Lung (tissue), 11 donors: ENCODE measurements at regions not wholly inside any gene's neighbourhood (a gene's known extent, or its start where the extent isn't known, plus 50 kb on each side); places are given as distances from the start of the nearest gene placed in this dataset.
"Not testable (repeated sequence)": the region's sequence is repeated elsewhere in the genome, so short reads cannot be mapped to it uniquely, and the experiment has no call there.

ENCODE experiments used
- ATAC-seq: fragments of 200-7000 bp; cut with Tn5 transposase; one replicate; pipeline ENCODE4 v1.9.1; 2020; ENCODE audit warnings: moderate number of reproducible peaks; ENCODE audit not compliant: insufficient read depth, low FRiP score
- DNase-seq, 3 donors: peaks; one replicate each; pipeline ENCODE4 v3.0.0-alpha.2; 2013 to 2017
- H3K27ac ChIP-seq, 2 donors: one replicate each; pipeline ENCODE4 v1.5.1; 2013; ENCODE audit warnings: mild to moderate bottlenecking in 2 of 2, moderate library complexity in 2 of 2, control low read depth in 1 of 2, inconsistent platforms in 1 of 2, low read depth in 1 of 2, low read length in 1 of 2
- H3K27me3 ChIP-seq, 3 donors: one replicate each; pipeline ENCODE4 v1.5.1; 2013; ENCODE audit warnings: low read length in 2 of 3; ENCODE audit not compliant: control insufficient read depth in 3 of 3, insufficient read depth in 3 of 3
- H3K36me3 ChIP-seq, 4 donors: one replicate each; pipeline ENCODE4 v1.5.1; 2013; ENCODE audit warnings: low read length in 4 of 4, mild to moderate bottlenecking in 1 of 4, moderate library complexity in 1 of 4; ENCODE audit not compliant: control insufficient read depth in 4 of 4, insufficient read depth in 4 of 4
- H3K4me1 ChIP-seq, 5 donors: one replicate each; pipeline ENCODE4 v1.5.1; 2013; ENCODE audit warnings: low read length in 5 of 5, mild to moderate bottlenecking in 2 of 5, moderate library complexity in 1 of 5; ENCODE audit not compliant: control insufficient read depth in 5 of 5, insufficient read depth in 5 of 5
- H3K4me3 ChIP-seq: one replicate; pipeline ENCODE4 v1.5.1; 2013; ENCODE audit warnings: mild to moderate bottlenecking, control low read depth, moderate library complexity
- H3K9ac ChIP-seq, 2 donors: one replicate each; pipeline ENCODE4 v1.5.1; 2013; ENCODE audit warnings: low read length in 2 of 2, control low read depth in 1 of 2; ENCODE audit not compliant: insufficient read depth in 1 of 2
- H3K9me3 ChIP-seq, 4 donors: one replicate each; pipeline ENCODE4 v1.5.1; 2013; ENCODE audit warnings: low read length in 3 of 4, mild to moderate bottlenecking in 1 of 4, moderate library complexity in 1 of 4; ENCODE audit not compliant: control insufficient read depth in 4 of 4, insufficient read depth in 3 of 4
- WGBS, 2 donors: extraction: QIAGEN DNeasy Blood & Tissue Kit; methylation state at CpG; one replicate each; pipeline ENCODE4 v1.1.7; 2013; 5-methylcytosine and 5-hydroxymethylcytosine counted together
- TF ChIP-seq, protein P1 (sequence below): IDR thresholded peaks from 2 replicates; pipeline ENCODE4 v1.5.1; 2012; ENCODE audit warnings: mild to moderate bottlenecking; ENCODE audit errors: control extremely low read depth, extremely low read depth
- donor health status: control.
- donor health status: control.
- donor health status: Bipolar disorder and iron deficiency.
- donor health status: healthy.
- donor health status: DM: yes; HTN: yes; CAD: no.

GRCh38 chr1:181969902-181970301 is 91.6 kb downstream of the ZNF648 start:
- no peaks in the 10 kb centered on the region for H3K4me1 ChIP-seq
- peaks cover 0 to 6% (median 0%) of the 10 kb centered on the region in 4 donors for H3K9me3 ChIP-seq
- H3K27me3 ChIP-seq, result no peaks in the 10 kb centered on the region
- TF ChIP-seq, protein P1, sequence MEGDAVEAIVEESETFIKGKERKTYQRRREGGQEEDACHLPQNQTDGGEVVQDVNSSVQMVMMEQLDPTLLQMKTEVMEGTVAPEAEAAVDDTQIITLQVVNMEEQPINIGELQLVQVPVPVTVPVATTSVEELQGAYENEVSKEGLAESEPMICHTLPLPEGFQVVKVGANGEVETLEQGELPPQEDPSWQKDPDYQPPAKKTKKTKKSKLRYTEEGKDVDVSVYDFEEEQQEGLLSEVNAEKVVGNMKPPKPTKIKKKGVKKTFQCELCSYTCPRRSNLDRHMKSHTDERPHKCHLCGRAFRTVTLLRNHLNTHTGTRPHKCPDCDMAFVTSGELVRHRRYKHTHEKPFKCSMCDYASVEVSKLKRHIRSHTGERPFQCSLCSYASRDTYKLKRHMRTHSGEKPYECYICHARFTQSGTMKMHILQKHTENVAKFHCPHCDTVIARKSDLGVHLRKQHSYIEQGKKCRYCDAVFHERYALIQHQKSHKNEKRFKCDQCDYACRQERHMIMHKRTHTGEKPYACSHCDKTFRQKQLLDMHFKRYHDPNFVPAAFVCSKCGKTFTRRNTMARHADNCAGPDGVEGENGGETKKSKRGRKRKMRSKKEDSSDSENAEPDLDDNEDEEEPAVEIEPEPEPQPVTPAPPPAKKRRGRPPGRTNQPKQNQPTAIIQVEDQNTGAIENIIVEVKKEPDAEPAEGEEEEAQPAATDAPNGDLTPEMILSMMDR, result no peak
- H3K36me3 ChIP-seq, result no peaks in the 10 kb centered on the region
- DNase-seq (no peak), ATAC-seq (no peak)
- WGBS, 2 donors, result 66 to 69% methylated on average over 2 of the region's 2 CpGs
- H3K9ac ChIP-seq, result no peak overlapping the region
- H3K27ac ChIP-seq, result no peak overlapping the region
- H3K4me3 ChIP-seq, result no peak overlapping the region

- H3K36me3 ChIP-seq, H3K27me3 ChIP-seq, H3K9ac ChIP-seq, H3K4me3 ChIP-seq, H3K4me1 ChIP-seq, ATAC-seq, H3K27ac ChIP-seq, DNase-seq, H3K9me3 ChIP-seq: not testable (repeated sequence)
- WGBS, 2 donors, result 90 to 97% methylated on average over 8 to 11 of the region's 11 CpGs
These were observed 106.8 kb downstream of the ZNF648 start for GRCh38 chr1:181954696-181955095.

DNA sequence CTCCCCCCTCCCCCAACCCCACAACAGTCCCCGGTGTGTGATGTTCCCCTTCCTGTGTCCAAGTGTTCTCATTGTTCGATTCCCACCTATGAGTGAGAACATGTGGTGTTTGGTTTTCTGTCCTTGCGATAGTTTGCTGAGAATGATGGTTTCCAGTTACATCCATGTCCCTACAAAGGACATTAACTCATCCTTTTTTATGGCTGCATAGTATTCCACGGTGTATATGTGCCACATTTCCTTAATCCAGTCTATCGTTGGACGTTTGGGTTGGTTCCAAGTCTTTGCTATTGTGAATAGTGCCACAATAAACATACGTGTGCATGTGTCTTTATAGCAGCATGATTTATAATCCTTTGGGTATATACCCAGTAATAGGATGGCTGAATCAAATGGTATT is 107.3 kb downstream of the ZNF648 start:
- not testable (repeated sequence) for H3K4me3 ChIP-seq, H3K27ac ChIP-seq, H3K36me3 ChIP-seq, H3K9ac ChIP-seq, DNase-seq, H3K4me1 ChIP-seq, ATAC-seq, H3K9me3 ChIP-seq, H3K27me3 ChIP-seq
- WGBS, 2 donors, result 82 to 95% methylated on average over 7 of the region's 7 CpGs

DNA sequence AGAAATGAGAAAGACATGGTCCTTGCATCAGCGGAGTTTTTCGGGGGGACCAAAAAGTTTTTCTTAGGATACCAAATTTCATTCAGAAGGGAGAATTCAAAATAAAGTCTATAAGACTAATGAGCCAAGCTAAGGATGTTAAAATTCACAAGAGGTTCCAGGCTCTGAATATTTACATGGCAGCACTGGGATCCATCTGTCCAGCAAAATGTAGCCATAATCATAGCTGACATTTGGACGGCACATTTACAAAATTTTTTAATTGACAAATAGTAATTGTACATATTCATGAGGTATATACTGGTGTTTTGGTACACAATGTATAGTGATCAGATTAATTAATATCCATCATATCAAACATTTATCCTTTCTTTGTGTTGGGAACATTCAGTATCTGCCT is 107.9 kb downstream of the ZNF648 start:
- Histone ChIP-seq H3K9ac (no peak overlapping the region), H3K9me3 (peaks cover 0 to 7% (median 1%) of the 10 kb centered on the region in 4 donors), H3K27me3 (no peaks in the 10 kb centered on the region), H3K27ac (no peak overlapping the region), H3K4me1 (no peaks in the 10 kb centered on the region), H3K36me3 (no peaks in the 10 kb centered on the region), H3K4me3 (no peak overlapping the region)
- DNase-seq (no peak), ATAC-seq (no peak)
- 93 to 95% methylated on average over 3 of the region's 3 CpGs for WGBS, 2 donors
- TF ChIP-seq, protein P1, result no peak

DNA sequence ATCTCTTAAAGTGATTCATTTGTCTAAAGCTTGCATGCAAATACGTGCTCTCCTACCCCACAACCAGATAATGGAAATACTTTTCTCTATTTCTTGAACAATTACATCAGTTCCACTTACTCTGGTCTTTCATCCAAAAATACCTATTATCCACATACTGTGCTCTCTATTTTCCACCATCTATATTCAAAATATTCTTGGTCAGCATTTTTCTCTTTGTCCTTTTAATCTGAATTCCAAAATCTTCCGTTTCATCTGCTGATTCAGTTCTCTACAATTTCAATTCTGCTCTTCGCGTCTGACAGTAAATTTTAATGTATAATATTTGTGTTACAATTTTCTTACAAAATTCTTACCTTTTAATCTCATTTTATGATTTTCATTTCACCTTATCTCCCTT is 110.3 kb downstream of the ZNF648 start:
- DNase-seq (no peak), ATAC-seq (no peak)
- H3K36me3 ChIP-seq, result no peaks in the 10 kb centered on the region
- H3K4me1 ChIP-seq, result no peaks in the 10 kb centered on the region
- peaks cover 0 to 5% (median 2%) of the 10 kb centered on the region in 4 donors for H3K9me3 ChIP-seq
- H3K9ac ChIP-seq, result no peak overlapping the region
- WGBS, 2 donors, result 89 to 92% methylated on average over 4 of the region's 4 CpGs
- H3K27me3 ChIP-seq, result no peaks in the 10 kb centered on the region
- no peak overlapping the region for H3K27ac ChIP-seq
- TF ChIP-seq, protein P1, result no peak
- no peak overlapping the region for H3K4me3 ChIP-seq
